HCT116 (cell line): ENCODE measurements at regions not wholly inside any gene's neighbourhood (a gene's known extent, or its start where the extent isn't known, plus 50 kb on each side); places are given as distances from the start of the nearest gene placed in this dataset.

Source experiments
- ATAC-seq: fragments of 200-7000 bp; cut with Tn5 transposase; 2 replicates; pipeline ENCODE4 v1.9.1; 2020; ENCODE audit warnings: mild to moderate bottlenecking, moderate library complexity
- BruUV-seq: library from RNA; stranded (reverse); fragments of 400-500 nt; replicated peaks from 2 replicates; lab custom pipeline; 2021; lab: Mats Ljungman, UMichigan
- CTCF ChIA-PET: fragments of 300-600 bp; sonication (Branson Sonifier 250); formaldehyde crosslinking; loops from one replicate; lab custom pipeline; 2021; ENCODE audit warnings: antibody characterized with exemption; lab: Charles Lee
- POLR2A ChIA-PET: fragments of 300-600, 350-600 bp; sonication (Branson Sonifier 250); formaldehyde crosslinking; loops from one replicate; lab custom pipeline; 2021; ENCODE audit warnings: antibody characterized with exemption; lab: Charles Lee
- RAD21 ChIA-PET, 2 experiments: fragments of 300-600 bp; sonication (Branson Sonifier 250); formaldehyde crosslinking; loops; one replicate each; lab custom pipeline; 2023; ENCODE audit warnings: low total read pairs in 2 of 2; ENCODE audit not compliant: uncharacterized antibody in 2 of 2, unreplicated experiment in 2 of 2, low non-redundant PET in 1 of 2; lab: Charles Lee
- DNase-seq: peaks from one replicate; pipeline ENCODE4 v3.0.0-alpha.2; 2010; ENCODE audit warnings: low read depth, low spot score
- H2AFZ ChIP-seq: fragments of 200-600 bp; shearing (Covaris generic), sonication (generic); 2 replicates; pipeline ENCODE4 v1.6.1; 2017; ENCODE audit warnings: low read depth, mixed run types, mixed read lengths, antibody characterized with exemption, low read length; ENCODE audit not compliant: poor library complexity, severe bottlenecking
- H3K27ac ChIP-seq: 2 replicates; pipeline ENCODE4 v1.5.1; 2012; ENCODE audit warnings: low read depth, low read length
- H3K27me3 ChIP-seq: fragments of 200-600 bp; sonication (generic); 2 replicates; pipeline ENCODE4 v1.6.1; 2016; ENCODE audit warnings: mixed run types, low read length, mixed read lengths; ENCODE audit not compliant: insufficient read depth
- H3K36me3 ChIP-seq, 2 experiments: fragments of 200-500 bp in 1 of 2; fragments of 200-600 bp in 1 of 2; sonication (Bioruptor generic) in 1 of 2; sonication (generic) in 1 of 2; 2 replicates each; pipeline versions ENCODE4 v1.5.1 to v1.6.1; 2014 to 2016; ENCODE audit warnings: low read length in 2 of 2, inconsistent platforms in 1 of 2, mixed read lengths in 1 of 2, mixed run types in 1 of 2; ENCODE audit not compliant: insufficient read depth in 2 of 2, control insufficient read depth in 1 of 2
- H3K4me1 ChIP-seq, 2 experiments: fragments of 200-600 bp in 1 of 2; sonication (generic) in 1 of 2; 2 replicates each; pipeline versions ENCODE4 v1.5.1 to v1.6.1; 2012 to 2017; ENCODE audit warnings: low read length in 2 of 2, inconsistent platforms in 1 of 2, mild to moderate bottlenecking in 1 of 2, mixed read lengths in 1 of 2, mixed run types in 1 of 2, moderate library complexity in 1 of 2; ENCODE audit not compliant: insufficient read depth in 2 of 2, control insufficient read depth in 1 of 2
- H3K4me2 ChIP-seq: fragments of 200-600 bp; sonication (generic); 2 replicates; pipeline ENCODE4 v1.6.1; 2017; ENCODE audit warnings: mixed run types, low read length, mixed read lengths
- H3K4me3 ChIP-seq, 2 experiments: fragments of 200-600 bp in 1 of 2; sonication (generic) in 1 of 2; replicated peaks in 1 of 2; 2 replicates each; pipeline ENCODE4 v1.5.1; 2011 to 2016; ENCODE audit warnings: low read length in 2 of 2, control low read depth in 1 of 2, low read depth in 1 of 2, mild to moderate bottlenecking in 1 of 2, mixed read lengths in 1 of 2, mixed run types in 1 of 2
- H3K79me2 ChIP-seq: fragments of 200-600 bp; sonication (generic); 2 replicates; pipeline ENCODE4 v1.6.1; 2017; ENCODE audit warnings: mild to moderate bottlenecking, mixed run types, low read length, moderate library complexity, mixed read lengths; ENCODE audit not compliant: insufficient read depth
- H3K9ac ChIP-seq: fragments of 200-600 bp; sonication (generic); 2 replicates; pipeline ENCODE4 v1.6.1; 2016; ENCODE audit warnings: low read length, mixed read lengths
- H3K9me2 ChIP-seq: fragments of 200-600 bp; sonication (generic), shearing (Covaris generic); 2 replicates; pipeline ENCODE4 v1.6.1; 2017; ENCODE audit warnings: mixed run types, mild to moderate bottlenecking, moderate library complexity; ENCODE audit not compliant: insufficient read depth
- H3K9me3 ChIP-seq, 2 experiments: fragments of 200-500 bp in 1 of 2; fragments of 200-600 bp in 1 of 2; sonication (Bioruptor generic) in 1 of 2; sonication (generic) in 1 of 2; 2 replicates each; pipeline ENCODE4 v1.6.1; 2014 to 2017; ENCODE audit warnings: low read length in 2 of 2, mixed read lengths in 2 of 2, inconsistent platforms in 1 of 2, low read depth in 1 of 2, mild to moderate bottlenecking in 1 of 2, mixed run types in 1 of 2, moderate library complexity in 1 of 2; ENCODE audit not compliant: control insufficient read depth in 1 of 2, insufficient read depth in 1 of 2
- H4K20me1 ChIP-seq: fragments of 200-600 bp; sonication (generic), shearing (Covaris generic); 2 replicates; pipeline ENCODE4 v1.6.1; 2017; ENCODE audit warnings: mixed run types, mild to moderate bottlenecking, moderate library complexity; ENCODE audit not compliant: insufficient read depth
- ATF3 ChIP-seq: IDR thresholded peaks from 2 replicates; pipeline ENCODE4 v1.6.1; 2012
- CBX3 ChIP-seq: IDR thresholded peaks from 2 replicates; pipeline ENCODE4 v1.6.1; 2012; ENCODE audit warnings: low read depth
- CEBPB ChIP-seq: IDR thresholded peaks from 2 replicates; pipeline ENCODE4 v1.6.1; 2012; ENCODE audit warnings: low read depth
- CTCF ChIP-seq, 3 experiments: fragments of 200-600 bp in 1 of 3; sonication (generic) in 1 of 3; IDR thresholded peaks in 2 of 3; conservative IDR thresholded peaks in 1 of 3; 2 replicates each; pipeline ENCODE4 v1.5.1; 2012 to 2017; ENCODE audit warnings: low read depth in 2 of 3, low read length in 2 of 3, antibody characterized with exemption in 1 of 3, borderline replicate concordance in 1 of 3, control low read depth in 1 of 3, mild to moderate bottlenecking in 1 of 3, mixed read lengths in 1 of 3, mixed run types in 1 of 3, moderate library complexity in 1 of 3; ENCODE audit not compliant: insufficient read depth in 1 of 3
- EGR1 ChIP-seq: IDR thresholded peaks from 2 replicates; pipeline ENCODE4 v1.6.1; 2012; ENCODE audit warnings: low read depth
- ELF1 ChIP-seq: IDR thresholded peaks from 2 replicates; pipeline ENCODE4 v1.6.1; 2012; ENCODE audit warnings: low read depth, borderline replicate concordance
- EZH2 ChIP-seq: fragments of 200-600 bp; sonication (generic); IDR thresholded peaks from 2 replicates; pipeline ENCODE4 v1.6.1; 2017; ENCODE audit warnings: antibody characterized with exemption, mixed run types
- EZH2phosphoT487 ChIP-seq: fragments of 200-600 bp; IDR thresholded peaks from 2 replicates; pipeline ENCODE4 v1.6.1; 2018; ENCODE audit warnings: antibody characterized with exemption, borderline replicate concordance
- FOSL1 ChIP-seq: IDR thresholded peaks from 2 replicates; pipeline ENCODE4 v1.6.1; 2012; ENCODE audit warnings: low read depth
- MAX ChIP-seq: IDR thresholded peaks from 2 replicates; pipeline ENCODE4 v1.6.1; 2012
- POLR2A ChIP-seq: IDR thresholded peaks from 2 replicates; pipeline ENCODE4 v1.7.0; 2011; ENCODE audit warnings: borderline replicate concordance; ENCODE audit not compliant: insufficient read depth, insufficient read length; ENCODE audit errors: extremely low read depth
- POLR2AphosphoS5 ChIP-seq: IDR thresholded peaks from 2 replicates; pipeline ENCODE4 v1.6.1; 2011; ENCODE audit warnings: mild to moderate bottlenecking, low read depth, low read length, moderate library complexity
- REST ChIP-seq: IDR thresholded peaks from 2 replicates; pipeline ENCODE4 v1.6.1; 2012; ENCODE audit warnings: low read depth
- SIN3A ChIP-seq: IDR thresholded peaks from 2 replicates; pipeline ENCODE4 v1.6.1; 2012; ENCODE audit warnings: low read depth
- SP1 ChIP-seq: IDR thresholded peaks from 2 replicates; pipeline ENCODE4 v1.6.1; 2012; ENCODE audit warnings: low read depth
- SRF ChIP-seq: IDR thresholded peaks from 2 replicates; pipeline ENCODE4 v1.6.1; 2012; ENCODE audit warnings: low read depth
- YY1 ChIP-seq: IDR thresholded peaks from 2 replicates; pipeline ENCODE4 v1.6.1; 2011; ENCODE audit warnings: low read length, low read depth, moderate library complexity, mild to moderate bottlenecking; ENCODE audit not compliant: insufficient replicate concordance; ENCODE audit errors: extremely low read depth
- ZBTB33 ChIP-seq: IDR thresholded peaks from 2 replicates; pipeline ENCODE4 v1.6.1; 2011; ENCODE audit warnings: mild to moderate bottlenecking, low read length, moderate library complexity; ENCODE audit not compliant: insufficient replicate concordance; ENCODE audit errors: extremely low read depth
- ZNF274 ChIP-seq: fragments of 200-500 bp; sonication (Bioruptor generic); IDR thresholded peaks from 2 replicates; pipeline ENCODE4 v1.6.1; 2014; ENCODE audit warnings: mild to moderate bottlenecking, low read depth, low read length, inconsistent platforms
- intact Hi-C: fragments of 100-400 bp; cut with micrococcal nuclease; formaldehyde crosslinking; loops from 2 replicates; pipeline ENCODE4 v1.10.0; 2022

- H3K9me2 ChIP-seq = no peaks in the 10 kb centered on the region
- H3K27ac ChIP-seq = no peak overlapping the region
- H3K36me3 ChIP-seq = no peaks in the 10 kb centered on the region
- BruUV-seq = no TSS peak
- H2AFZ ChIP-seq = no peak overlapping the region
- no peaks in the 10 kb centered on the region for H3K27me3 ChIP-seq
- H3K4me3 ChIP-seq = no peak overlapping the region
- no peaks in the 10 kb centered on the region for H3K79me2 ChIP-seq
- CTCF ChIA-PET = interaction anchor here (0.6 to 1.7 kb wide), 10 partner anchors 8 to 118 kb away, joined by 3 to 27 read pairs (median 4); no protein-coding TSS in a partner anchor
- no peaks in the 10 kb centered on the region for H4K20me1 ChIP-seq
- intact Hi-C loops = loop anchor here (1.0 to 5.0 kb wide), 2 partner anchors 115 to 515 kb away; no protein-coding TSS in a partner anchor
- POLR2A ChIA-PET = no interaction called here
- DNase-seq (peak; percentile 54), ATAC-seq (peak; percentile 93)
- H3K9ac ChIP-seq = no peak overlapping the region
- no peak overlapping the region for H3K4me2 ChIP-seq
- RAD21 ChIA-PET = interaction anchor here in 1 of 2 experiments (1.3 kb wide), 1 partner anchor 115 kb away, joined by 3 read pairs; no protein-coding TSS in a partner anchor
- H3K4me1 ChIP-seq = no peaks in the 10 kb centered on the region
- H3K9me3 ChIP-seq = no peaks in the 10 kb centered on the region
- TF ChIP-seq POLR2A (no peak), ELF1 (no peak), POLR2AphosphoS5 (no peak), YY1 (no peak), EGR1 (no peak), SRF (no peak), ZBTB33 (no peak), ATF3 (no peak), SIN3A (no peak), MAX (no peak), EZH2phosphoT487 (no peak), REST (no peak), SP1 (no peak), FOSL1 (no peak), CBX3 (peak; percentile 76; the same call in 1 of the 2 replicates), CEBPB (no peak), CTCF (IDR thresholded peaks at IDR 0.05 in 2 of 3, conservative IDR thresholded peaks at IDR 0.05 in 1 of 3; ENCODE audit: borderline replicate concordance in 1 of 3, insufficient read depth in 1 of 3, low read depth in 2 of 3, low read length in 2 of 3) (peak; percentile 73 to 90 (median 83)), ZNF274 (no peak), EZH2 (no peak)
Measured at GRCh38 chr10:120221873-120222485, 235.0 kb upstream of the PLPP4 start.
